H1 (cell line): ENCODE measurements at regions not wholly inside any gene's neighbourhood (a gene's known extent, or its start where the extent isn't known, plus 50 kb on each side); places are given as distances from the start of the nearest gene placed in this dataset.

Experiments
- ASH2L ChIP-seq: fragments of 200-600, 300-600 bp; sonication (generic); IDR thresholded peaks from one replicate; pipeline ENCODE4 v1.7.1; 2017; ENCODE audit warnings: low read length
- CBX5 ChIP-seq: fragments of 300-800, 300-1000 bp; sonication (generic); IDR thresholded peaks from 2 replicates; pipeline ENCODE4 v1.7.1; 2016; ENCODE audit warnings: antibody characterized with exemption, low read length, low read depth
- CTBP2 ChIP-seq: IDR thresholded peaks from 2 replicates; pipeline ENCODE4 v1.7.0; 2011; ENCODE audit warnings: borderline replicate concordance, mild to moderate bottlenecking, moderate library complexity, mixed read lengths, low read length; ENCODE audit not compliant: insufficient read depth, insufficient read length
- EGR1 ChIP-seq: IDR thresholded peaks from 2 replicates; pipeline ENCODE4 v1.6.1; 2011; ENCODE audit warnings: low read depth, low read length, borderline replicate concordance
- HDAC6 ChIP-seq: IDR thresholded peaks from one replicate; pipeline ENCODE4 v1.7.1; 2012; ENCODE audit warnings: low read depth, mild to moderate bottlenecking, inconsistent platforms, low read length, moderate library complexity
- POLR2AphosphoS5 ChIP-seq: IDR thresholded peaks from 2 replicates; pipeline ENCODE4 v1.6.1; 2011; ENCODE audit warnings: low read depth, low read length
- POU5F1 ChIP-seq: IDR thresholded peaks from 2 replicates; pipeline ENCODE4 v1.6.1; 2011; ENCODE audit warnings: low read depth, mild to moderate bottlenecking, low read length, moderate library complexity
- RXRA ChIP-seq: IDR thresholded peaks from 2 replicates; pipeline ENCODE4 v1.6.1; 2011; ENCODE audit warnings: low read depth, mild to moderate bottlenecking, low read length, moderate library complexity; ENCODE audit not compliant: insufficient read depth
- SIX5 ChIP-seq: IDR thresholded peaks from 2 replicates; pipeline ENCODE4 v1.6.1; 2011; ENCODE audit warnings: mild to moderate bottlenecking, low read depth, low read length
- SP1 ChIP-seq: IDR thresholded peaks from 2 replicates; pipeline ENCODE4 v1.6.1; 2011; ENCODE audit warnings: low read depth, low read length
- TBP ChIP-seq: IDR thresholded peaks from 2 replicates; pipeline ENCODE4 v1.6.1; 2011; ENCODE audit warnings: low read depth, low read length, improper control_type of control experiment
- ZNF274 ChIP-seq: IDR thresholded peaks from 2 replicates; pipeline ENCODE4 v1.7.0; 2012; ENCODE audit warnings: low read length, borderline replicate concordance; ENCODE audit errors: extremely low read depth
- TF ChIP-seq, protein P1 (sequence below): fragments of 300-600 bp; sonication (generic); IDR thresholded peaks from 2 replicates; pipeline ENCODE4 v1.7.1; 2012; ENCODE audit warnings: low read length, moderate library complexity, mild to moderate bottlenecking, inconsistent platforms; ENCODE audit not compliant: insufficient replicate concordance

DNA sequence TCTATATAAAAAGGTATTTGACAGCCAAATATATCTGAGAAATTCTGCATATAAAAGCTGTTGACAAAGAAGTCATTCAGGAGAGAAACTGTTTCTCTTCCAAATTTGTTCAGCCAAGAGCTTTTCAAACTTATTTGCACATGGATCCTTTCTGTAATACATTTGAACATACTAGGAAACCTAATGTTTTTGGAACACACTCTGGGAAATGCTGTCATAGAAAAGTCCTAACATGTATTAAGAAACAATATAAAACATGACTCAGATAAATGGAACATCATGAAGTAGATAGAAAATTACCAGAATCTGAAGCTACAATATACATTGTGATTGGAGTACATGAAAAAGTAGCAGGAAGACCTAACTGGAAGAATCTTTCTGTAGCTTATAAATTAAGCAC lies 781.5 kb upstream of the EPHA5 start (continued):
- TF ChIP-seq, protein P1, sequence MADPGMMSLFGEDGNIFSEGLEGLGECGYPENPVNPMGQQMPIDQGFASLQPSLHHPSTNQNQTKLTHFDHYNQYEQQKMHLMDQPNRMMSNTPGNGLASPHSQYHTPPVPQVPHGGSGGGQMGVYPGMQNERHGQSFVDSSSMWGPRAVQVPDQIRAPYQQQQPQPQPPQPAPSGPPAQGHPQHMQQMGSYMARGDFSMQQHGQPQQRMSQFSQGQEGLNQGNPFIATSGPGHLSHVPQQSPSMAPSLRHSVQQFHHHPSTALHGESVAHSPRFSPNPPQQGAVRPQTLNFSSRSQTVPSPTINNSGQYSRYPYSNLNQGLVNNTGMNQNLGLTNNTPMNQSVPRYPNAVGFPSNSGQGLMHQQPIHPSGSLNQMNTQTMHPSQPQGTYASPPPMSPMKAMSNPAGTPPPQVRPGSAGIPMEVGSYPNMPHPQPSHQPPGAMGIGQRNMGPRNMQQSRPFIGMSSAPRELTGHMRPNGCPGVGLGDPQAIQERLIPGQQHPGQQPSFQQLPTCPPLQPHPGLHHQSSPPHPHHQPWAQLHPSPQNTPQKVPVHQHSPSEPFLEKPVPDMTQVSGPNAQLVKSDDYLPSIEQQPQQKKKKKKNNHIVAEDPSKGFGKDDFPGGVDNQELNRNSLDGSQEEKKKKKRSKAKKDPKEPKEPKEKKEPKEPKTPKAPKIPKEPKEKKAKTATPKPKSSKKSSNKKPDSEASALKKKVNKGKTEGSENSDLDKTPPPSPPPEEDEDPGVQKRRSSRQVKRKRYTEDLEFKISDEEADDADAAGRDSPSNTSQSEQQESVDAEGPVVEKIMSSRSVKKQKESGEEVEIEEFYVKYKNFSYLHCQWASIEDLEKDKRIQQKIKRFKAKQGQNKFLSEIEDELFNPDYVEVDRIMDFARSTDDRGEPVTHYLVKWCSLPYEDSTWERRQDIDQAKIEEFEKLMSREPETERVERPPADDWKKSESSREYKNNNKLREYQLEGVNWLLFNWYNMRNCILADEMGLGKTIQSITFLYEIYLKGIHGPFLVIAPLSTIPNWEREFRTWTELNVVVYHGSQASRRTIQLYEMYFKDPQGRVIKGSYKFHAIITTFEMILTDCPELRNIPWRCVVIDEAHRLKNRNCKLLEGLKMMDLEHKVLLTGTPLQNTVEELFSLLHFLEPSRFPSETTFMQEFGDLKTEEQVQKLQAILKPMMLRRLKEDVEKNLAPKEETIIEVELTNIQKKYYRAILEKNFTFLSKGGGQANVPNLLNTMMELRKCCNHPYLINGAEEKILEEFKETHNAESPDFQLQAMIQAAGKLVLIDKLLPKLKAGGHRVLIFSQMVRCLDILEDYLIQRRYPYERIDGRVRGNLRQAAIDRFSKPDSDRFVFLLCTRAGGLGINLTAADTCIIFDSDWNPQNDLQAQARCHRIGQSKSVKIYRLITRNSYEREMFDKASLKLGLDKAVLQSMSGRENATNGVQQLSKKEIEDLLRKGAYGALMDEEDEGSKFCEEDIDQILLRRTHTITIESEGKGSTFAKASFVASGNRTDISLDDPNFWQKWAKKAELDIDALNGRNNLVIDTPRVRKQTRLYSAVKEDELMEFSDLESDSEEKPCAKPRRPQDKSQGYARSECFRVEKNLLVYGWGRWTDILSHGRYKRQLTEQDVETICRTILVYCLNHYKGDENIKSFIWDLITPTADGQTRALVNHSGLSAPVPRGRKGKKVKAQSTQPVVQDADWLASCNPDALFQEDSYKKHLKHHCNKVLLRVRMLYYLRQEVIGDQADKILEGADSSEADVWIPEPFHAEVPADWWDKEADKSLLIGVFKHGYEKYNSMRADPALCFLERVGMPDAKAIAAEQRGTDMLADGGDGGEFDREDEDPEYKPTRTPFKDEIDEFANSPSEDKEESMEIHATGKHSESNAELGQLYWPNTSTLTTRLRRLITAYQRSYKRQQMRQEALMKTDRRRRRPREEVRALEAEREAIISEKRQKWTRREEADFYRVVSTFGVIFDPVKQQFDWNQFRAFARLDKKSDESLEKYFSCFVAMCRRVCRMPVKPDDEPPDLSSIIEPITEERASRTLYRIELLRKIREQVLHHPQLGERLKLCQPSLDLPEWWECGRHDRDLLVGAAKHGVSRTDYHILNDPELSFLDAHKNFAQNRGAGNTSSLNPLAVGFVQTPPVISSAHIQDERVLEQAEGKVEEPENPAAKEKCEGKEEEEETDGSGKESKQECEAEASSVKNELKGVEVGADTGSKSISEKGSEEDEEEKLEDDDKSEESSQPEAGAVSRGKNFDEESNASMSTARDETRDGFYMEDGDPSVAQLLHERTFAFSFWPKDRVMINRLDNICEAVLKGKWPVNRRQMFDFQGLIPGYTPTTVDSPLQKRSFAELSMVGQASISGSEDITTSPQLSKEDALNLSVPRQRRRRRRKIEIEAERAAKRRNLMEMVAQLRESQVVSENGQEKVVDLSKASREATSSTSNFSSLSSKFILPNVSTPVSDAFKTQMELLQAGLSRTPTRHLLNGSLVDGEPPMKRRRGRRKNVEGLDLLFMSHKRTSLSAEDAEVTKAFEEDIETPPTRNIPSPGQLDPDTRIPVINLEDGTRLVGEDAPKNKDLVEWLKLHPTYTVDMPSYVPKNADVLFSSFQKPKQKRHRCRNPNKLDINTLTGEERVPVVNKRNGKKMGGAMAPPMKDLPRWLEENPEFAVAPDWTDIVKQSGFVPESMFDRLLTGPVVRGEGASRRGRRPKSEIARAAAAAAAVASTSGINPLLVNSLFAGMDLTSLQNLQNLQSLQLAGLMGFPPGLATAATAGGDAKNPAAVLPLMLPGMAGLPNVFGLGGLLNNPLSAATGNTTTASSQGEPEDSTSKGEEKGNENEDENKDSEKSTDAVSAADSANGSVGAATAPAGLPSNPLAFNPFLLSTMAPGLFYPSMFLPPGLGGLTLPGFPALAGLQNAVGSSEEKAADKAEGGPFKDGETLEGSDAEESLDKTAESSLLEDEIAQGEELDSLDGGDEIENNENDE, result no peak
- no peak for TF ChIP-seq CTBP2
- no peak for TF ChIP-seq HDAC6
- no peak for TF ChIP-seq SP1
- TF ChIP-seq POLR2AphosphoS5, result no peak
- TF ChIP-seq POU5F1, result no peak
- no peak for TF ChIP-seq ASH2L
- TF ChIP-seq SIX5, result no peak
- TF ChIP-seq RXRA, result no peak
- no peak for TF ChIP-seq ZNF274
- TF ChIP-seq TBP, result no peak
- no peak for TF ChIP-seq EGR1
- no peak for TF ChIP-seq CBX5
